Fibroblast of lung (primary cell): ENCODE measurements at regions not wholly inside any gene's neighbourhood (a gene's known extent, or its start where the extent isn't known, plus 50 kb on each side); places are given as distances from the start of the nearest gene placed in this dataset.
"Not testable (repeated sequence)": the region's sequence is repeated elsewhere in the genome, so short reads cannot be mapped to it uniquely, and the experiment has no call there.

ENCODE experiments used
- EZH2 ChIP-seq: IDR thresholded peaks from 2 replicates; pipeline ENCODE4 v1.5.1; 2012; ENCODE audit warnings: low read length, control low read depth, mild to moderate bottlenecking; ENCODE audit errors: missing control alignments
- TF ChIP-seq, protein P1 (sequence below), 2 donors: IDR thresholded peaks in 1 of 2; conservative IDR thresholded peaks in 1 of 2; 1 replicate in 1 of 2; 2 replicates in 1 of 2; pipeline ENCODE4 v1.5.1; 2011 to 2012; ENCODE audit warnings: low read length in 2 of 2, control low read depth in 1 of 2, inconsistent platforms in 1 of 2, low read depth in 1 of 2, mild to moderate bottlenecking in 1 of 2

DNA sequence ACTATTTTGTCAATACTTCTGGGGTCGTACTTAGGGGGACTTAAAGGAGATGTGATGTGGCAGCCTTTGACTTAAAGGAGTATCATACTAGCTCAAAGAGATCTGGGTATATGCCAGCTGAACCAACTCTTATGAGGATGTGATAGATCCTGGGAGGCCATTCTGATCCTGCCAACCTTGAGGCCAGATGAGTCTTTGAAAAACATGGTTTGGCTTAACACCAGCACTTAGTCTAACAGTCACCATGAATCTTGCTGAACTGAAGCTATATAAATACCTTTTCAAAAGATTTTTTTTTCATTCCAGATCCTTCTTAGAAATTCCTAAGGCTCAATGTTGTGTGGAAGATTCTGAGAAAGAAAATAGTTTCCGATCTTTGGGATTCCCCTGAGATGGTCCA lies 93.7 kb upstream of the FAM90A26 start:
- TF ChIP-seq, protein P1, sequence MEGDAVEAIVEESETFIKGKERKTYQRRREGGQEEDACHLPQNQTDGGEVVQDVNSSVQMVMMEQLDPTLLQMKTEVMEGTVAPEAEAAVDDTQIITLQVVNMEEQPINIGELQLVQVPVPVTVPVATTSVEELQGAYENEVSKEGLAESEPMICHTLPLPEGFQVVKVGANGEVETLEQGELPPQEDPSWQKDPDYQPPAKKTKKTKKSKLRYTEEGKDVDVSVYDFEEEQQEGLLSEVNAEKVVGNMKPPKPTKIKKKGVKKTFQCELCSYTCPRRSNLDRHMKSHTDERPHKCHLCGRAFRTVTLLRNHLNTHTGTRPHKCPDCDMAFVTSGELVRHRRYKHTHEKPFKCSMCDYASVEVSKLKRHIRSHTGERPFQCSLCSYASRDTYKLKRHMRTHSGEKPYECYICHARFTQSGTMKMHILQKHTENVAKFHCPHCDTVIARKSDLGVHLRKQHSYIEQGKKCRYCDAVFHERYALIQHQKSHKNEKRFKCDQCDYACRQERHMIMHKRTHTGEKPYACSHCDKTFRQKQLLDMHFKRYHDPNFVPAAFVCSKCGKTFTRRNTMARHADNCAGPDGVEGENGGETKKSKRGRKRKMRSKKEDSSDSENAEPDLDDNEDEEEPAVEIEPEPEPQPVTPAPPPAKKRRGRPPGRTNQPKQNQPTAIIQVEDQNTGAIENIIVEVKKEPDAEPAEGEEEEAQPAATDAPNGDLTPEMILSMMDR (conservative IDR thresholded peaks at IDR 0.05 in 1 of 2, IDR thresholded peaks at IDR 0.05 in 1 of 2; ENCODE audit: low read depth in 1 of 2, low read length in 2 of 2): not testable (repeated sequence)
- TF ChIP-seq EZH2: not testable (repeated sequence)
